GM23248 (cell line): ENCODE measurements at regions not wholly inside any gene's neighbourhood (a gene's known extent, or its start where the extent isn't known, plus 50 kb on each side); places are given as distances from the start of the nearest gene placed in this dataset.

Experiments
- EZH2 ChIP-seq: fragments of 200-600 bp; sonication (generic); IDR thresholded peaks from 2 replicates; pipeline ENCODE4 v1.6.1; 2018; ENCODE audit warnings: antibody characterized with exemption, mild to moderate bottlenecking; ENCODE audit not compliant: insufficient read depth, poor library complexity, severe bottlenecking
- EZH2phosphoT487 ChIP-seq: fragments of 200-600 bp; sonication (generic); IDR thresholded peaks from 2 replicates; pipeline ENCODE4 v1.6.1; 2018; ENCODE audit warnings: antibody characterized with exemption, moderate library complexity, mild to moderate bottlenecking, low read depth; ENCODE audit not compliant: insufficient read depth

GRCh38 chr14:41257476-41257875 lies 349.2 kb upstream of the LRFN5 start:
- TF ChIP-seq EZH2phosphoT487 (no peak), EZH2 (no peak)
